Brain pericyte (primary cell): ENCODE measurements at regions not wholly inside any gene's neighbourhood (a gene's known extent, or its start where the extent isn't known, plus 50 kb on each side); places are given as distances from the start of the nearest gene placed in this dataset.
"Not testable (repeated sequence)": the region's sequence is repeated elsewhere in the genome, so short reads cannot be mapped to it uniquely, and the experiment has no call there.

Experiments used
- DNase-seq: peaks from one replicate; pipeline ENCODE4 v3.0.0-alpha.2; 2012; ENCODE audit warnings: low read depth, low spot score

GRCh38 chr4:105025263-105026017 lies 121.2 kb upstream of the TET2 start:
- no peak for DNase-seq

- no peak for DNase-seq
These were observed 109.7 kb upstream of the TET2 start for GRCh38 chr4:105036991-105037390.

- DNase-seq: no peak
These were observed 104.2 kb upstream of the TET2 start for GRCh38 chr4:105042451-105042850.

GRCh38 chr4:105050896-105051295 lies 95.8 kb upstream of the TET2 start:
- no peak for DNase-seq

GRCh38 chr4:105057370-105058105 lies 89.1 kb upstream of the TET2 start:
- DNase-seq: no peak

GRCh38 chr4:105058177-105058812 lies 88.4 kb upstream of the TET2 start:
- no peak for DNase-seq

- DNase-seq: no peak
These were observed 87.3 kb upstream of the TET2 start for GRCh38 chr4:105059337-105059736.

GRCh38 chr4:105060628-105061027 lies 86.0 kb upstream of the TET2 start:
- no peak for DNase-seq

- no peak for DNase-seq
These were observed 85.5 kb upstream of the TET2 start for GRCh38 chr4:105061136-105061696.

- no peak for DNase-seq
These were observed 84.9 kb upstream of the TET2 start for GRCh38 chr4:105061731-105062130.

GRCh38 chr4:105066401-105066800 lies 80.3 kb upstream of the TET2 start:
- no peak for DNase-seq

- no peak for DNase-seq
These were observed 79.2 kb upstream of the TET2 start for GRCh38 chr4:105067431-105067830.

- DNase-seq: no peak
These were observed 78.7 kb upstream of the TET2 start for GRCh38 chr4:105067946-105068345.

- DNase-seq: no peak
These were observed 78.2 kb upstream of the TET2 start for GRCh38 chr4:105068516-105068915.

- not testable (repeated sequence) for DNase-seq
These were observed 74.6 kb upstream of the TET2 start for GRCh38 chr4:105072095-105072494.

GRCh38 chr4:105074097-105074496 lies 72.6 kb upstream of the TET2 start:
- no peak for DNase-seq

GRCh38 chr4:105075045-105075444 lies 71.6 kb upstream of the TET2 start:
- DNase-seq: no peak

- peak; percentile 75 for DNase-seq
These were observed 58.4 kb upstream of the TET2 start for GRCh38 chr4:105088110-105088879.

- DNase-seq: no peak
These were observed 54.3 kb upstream of the TET2 start for GRCh38 chr4:105092356-105092755.

- DNase-seq: no peak
These were observed 53.9 kb upstream of the TET2 start for GRCh38 chr4:105092768-105093167.

- DNase-seq: no peak
These were observed 52.7 kb upstream of the TET2 start for GRCh38 chr4:105093975-105094374.
